HG02588 (cell line): ENCODE measurements at regions not wholly inside any gene's neighbourhood (a gene's known extent, or its start where the extent isn't known, plus 50 kb on each side); places are given as distances from the start of the nearest gene placed in this dataset.

Experiments used
- ATAC-seq: cut with Tn5 transposase; IDR thresholded peaks from one replicate; pipeline ENCODE4 v1.9.1; 2021; ENCODE audit warnings: mild to moderate bottlenecking, moderate library complexity; ENCODE audit not compliant: unreplicated experiment

DNA sequence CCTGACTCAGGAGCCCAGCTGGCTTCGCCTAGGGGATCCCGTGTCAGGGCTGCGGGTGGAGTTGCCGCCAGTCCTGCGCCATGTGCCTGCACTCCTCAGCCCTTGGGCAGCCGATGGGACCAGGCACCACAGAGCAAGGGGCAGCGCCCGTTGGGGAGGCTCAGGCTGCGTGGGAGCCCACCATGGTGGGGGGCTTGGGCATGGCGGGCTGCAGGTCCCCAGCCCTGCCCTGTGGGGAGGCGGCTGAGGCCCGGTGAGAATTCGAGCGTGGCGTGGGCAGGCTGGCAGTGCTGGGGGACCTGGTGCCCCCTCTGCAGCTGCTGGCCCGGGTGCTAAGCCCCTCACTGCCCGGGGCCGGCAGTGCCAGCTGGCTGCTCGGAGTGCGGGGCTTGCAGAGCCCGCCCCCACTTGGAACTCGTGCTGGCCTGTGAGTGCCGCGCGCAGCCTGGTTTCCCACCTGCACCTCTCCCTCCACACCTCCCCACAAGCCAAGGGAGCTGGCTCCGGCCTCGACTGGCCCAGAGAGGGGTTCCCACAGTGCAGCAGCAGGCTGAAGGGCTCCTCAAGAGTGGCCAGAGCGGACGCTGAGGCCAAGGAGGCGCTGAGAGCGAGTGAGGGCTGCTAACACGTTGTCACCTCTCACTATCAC is 135.1 kb upstream of the SEL1L start:
- ATAC-seq = no peak

DNA sequence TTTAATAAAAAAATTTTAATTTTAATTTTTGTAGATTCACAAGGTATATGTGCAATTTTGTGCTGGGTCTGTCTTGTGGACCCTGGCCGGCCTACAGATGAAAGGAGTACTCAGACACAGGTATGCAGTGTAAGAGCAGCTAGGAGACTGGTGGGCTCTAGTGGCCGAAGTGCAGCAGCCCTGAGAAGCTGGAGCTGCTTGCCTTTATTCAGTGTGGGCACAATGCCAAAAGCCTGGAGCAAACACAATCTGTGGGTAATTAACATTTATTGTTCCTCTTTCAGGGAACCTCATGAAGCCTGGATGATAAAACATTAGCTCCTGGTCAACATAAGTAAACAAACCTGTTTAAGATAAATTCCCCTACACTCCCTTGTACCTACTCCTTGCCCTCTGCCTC is 135.7 kb upstream of the SEL1L start:
- ATAC-seq = no peak

DNA sequence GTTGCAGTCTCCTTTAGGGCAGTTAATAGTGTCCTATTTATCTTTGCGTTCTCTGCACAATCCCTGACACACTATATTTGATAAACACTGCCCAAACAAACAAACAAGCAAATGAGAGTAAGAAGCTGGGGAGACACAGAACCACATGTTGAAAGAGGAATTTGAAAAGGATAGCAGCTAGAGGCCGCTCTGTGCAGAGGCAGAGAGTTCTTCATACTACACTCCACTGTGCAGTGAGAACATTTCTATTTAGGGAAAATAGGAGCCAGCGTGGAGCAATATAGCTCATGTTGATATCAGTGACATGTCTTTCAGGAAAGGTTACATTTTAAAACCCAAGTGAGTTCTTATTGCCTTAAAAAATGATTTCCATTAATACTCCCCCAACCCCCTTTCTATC is 140.3 kb upstream of the SEL1L start:
- no peak for ATAC-seq

DNA sequence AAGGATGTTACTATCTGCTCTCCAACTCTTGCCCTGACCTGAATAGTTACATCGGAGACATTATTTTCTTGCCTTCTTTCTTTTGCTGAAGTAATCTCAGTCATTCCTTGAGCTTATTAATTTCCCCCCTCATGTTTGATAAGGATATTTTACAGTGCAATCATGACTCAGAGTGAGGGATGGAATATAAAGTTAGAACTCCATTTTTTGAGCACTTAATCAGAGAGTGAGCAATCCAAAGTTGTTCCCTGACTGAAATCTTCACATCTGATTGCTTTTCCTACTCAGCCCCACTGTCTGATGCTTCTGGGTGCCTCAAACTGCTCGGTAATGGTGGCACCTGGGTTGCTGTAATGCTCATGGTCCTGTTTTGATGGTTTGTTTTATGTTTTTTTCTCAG is 142.7 kb upstream of the SEL1L start:
- ATAC-seq = no peak

DNA sequence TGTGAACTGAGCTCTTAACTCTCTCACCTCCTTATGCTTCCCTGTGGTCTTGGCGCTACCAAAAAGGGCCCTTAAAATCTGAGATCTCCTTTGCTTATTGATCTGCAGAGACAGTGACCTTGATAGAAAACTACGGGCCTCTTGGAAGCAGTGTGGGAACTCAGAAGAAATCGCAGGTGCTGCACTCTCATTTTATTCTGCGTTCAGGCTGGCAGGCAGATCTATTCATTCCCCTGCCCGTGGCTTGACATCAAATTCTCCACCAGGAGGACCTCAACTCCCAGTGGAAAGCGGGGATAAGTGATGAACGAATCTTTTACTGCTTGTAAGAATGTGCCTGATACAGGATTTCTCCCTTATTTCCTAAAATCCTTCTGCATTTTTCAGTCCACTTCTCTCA is 143.2 kb upstream of the SEL1L start:
- ATAC-seq = no peak

DNA sequence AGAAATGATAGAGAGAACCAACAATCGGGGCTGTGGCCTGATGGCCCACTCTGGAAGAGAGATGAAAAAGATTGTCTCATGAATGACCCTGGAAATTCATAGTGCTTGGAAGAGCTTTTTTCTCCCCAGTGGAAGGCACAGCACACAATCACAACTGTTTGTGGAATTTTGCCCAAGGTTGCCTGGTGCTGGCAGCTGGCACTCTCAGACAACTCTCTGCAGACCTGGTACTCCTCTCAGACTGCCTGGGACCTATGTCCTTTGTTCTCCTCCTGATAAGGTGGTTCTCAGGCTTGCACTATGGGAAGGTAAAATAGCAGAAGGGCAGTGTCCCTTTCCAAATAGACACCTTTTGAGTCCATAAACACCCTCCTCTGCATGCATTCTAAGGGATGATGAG is 144.1 kb upstream of the SEL1L start:
- ATAC-seq = no peak

DNA sequence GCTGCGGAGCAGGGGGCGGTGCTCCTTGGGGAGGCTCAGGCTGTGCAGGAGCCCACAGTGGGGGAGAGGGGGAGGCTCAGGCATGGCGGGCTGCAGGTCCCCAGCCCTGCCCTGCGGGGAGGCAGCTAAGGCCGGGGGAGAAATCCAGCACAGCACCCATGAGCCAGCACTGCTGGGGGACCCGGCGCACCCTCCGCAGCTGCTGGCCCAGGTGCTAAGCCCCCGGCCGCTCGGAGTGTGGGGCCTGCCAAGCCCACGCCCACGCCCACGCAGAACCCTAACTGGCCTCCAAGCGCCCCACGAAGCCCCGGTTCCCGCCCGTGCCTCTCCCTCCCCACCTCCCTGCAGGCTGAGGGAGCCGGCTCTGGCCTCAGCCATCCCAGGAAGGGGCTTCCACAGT is 145.6 kb upstream of the SEL1L start:
- ATAC-seq = no peak

DNA sequence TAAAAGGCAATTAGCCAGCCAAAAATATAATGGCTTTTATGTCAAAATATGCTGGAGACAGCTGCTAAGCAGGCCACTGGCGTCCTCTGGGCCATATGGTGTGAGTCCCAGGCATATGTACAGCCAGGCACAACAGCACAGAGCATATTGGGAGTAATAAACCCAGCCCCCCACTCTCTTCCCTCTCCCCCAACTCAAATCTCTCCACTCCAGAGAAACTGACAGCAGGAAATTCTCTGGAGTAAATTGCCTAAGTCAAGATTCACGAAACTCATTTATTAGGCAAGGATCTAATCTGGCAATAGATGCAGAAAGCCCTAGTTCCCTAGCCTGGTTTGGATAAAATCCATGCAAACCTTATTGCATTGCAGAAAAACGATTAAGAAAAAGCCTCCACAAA is 147.9 kb upstream of the SEL1L start:
- ATAC-seq = no peak

DNA sequence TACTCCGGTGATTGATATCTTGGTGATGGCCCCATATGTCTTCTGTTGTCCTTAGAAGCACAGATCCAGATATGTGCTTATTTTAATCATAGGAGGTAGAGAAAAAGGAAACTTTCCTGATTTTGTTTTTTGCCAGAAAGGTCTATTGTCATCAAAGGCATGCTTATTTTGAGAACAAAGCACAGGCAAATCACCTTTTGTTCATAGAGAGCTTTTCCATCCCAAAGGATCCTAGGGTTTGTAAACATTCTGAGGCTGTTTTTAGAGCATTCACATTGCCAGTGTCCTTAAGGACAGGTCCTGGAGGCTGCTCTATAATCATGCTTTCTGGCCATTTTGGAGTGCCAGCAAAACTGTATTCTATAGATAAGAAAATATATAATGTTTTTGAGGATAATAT is 148.5 kb upstream of the SEL1L start:
- ATAC-seq = no peak

DNA sequence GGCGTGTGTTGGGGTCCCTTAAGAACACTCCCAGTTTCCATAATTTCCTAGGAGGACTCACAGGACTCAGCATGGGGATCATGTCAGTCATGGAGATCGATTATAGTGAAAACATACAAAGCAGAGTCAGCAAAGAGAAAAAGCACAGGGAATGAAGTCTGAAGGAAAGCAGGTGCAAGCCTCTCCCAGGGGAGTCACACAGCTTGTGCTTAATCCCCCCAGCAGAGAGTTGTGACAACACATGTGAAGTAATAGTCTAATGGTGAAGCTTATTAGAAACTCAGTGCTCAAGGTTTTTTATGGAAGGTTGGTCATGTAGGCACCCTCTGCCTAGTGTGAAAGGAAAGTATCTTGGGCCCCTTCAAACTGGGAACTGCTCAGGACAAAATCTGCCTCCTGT is 149.0 kb upstream of the SEL1L start:
- no peak for ATAC-seq

DNA sequence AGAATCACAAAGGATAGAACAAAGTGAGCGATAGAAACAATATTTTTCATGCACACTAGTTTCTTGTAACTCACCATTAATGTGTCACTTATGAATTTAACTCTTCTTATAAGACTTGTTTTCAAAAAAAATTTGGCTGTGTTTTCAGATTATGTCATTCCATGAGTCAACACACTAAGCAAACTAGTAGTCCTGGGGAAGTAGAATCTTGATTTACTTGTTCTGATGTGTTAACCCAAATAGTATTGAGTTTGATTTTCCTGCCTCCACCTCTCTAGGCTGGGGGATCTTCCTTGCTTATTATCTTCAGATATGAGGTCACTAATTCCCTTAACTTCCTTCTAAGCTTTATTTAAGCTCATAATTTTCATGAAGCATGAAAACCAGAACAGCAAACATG is 151.0 kb upstream of the SEL1L start:
- no peak for ATAC-seq

DNA sequence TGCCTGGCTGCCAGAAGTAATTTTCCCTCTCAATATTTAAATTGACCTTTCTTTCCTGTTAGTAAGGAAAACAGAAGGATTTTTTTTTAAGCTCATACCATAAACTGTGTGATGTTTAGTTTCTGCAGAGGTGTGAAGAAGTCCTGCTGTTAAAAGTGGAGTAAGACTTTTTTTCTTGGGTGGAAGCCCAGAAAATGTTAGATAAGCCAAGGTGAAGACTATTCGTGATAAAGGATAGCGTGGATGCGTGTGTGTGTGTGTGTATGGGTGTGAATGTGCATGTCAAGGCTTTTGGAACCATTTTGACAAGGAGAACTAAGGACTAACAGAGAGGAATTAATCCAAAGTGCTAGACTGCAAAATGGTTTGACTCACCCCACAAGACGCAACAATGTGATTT is 152.9 kb upstream of the SEL1L start:
- no peak for ATAC-seq

DNA sequence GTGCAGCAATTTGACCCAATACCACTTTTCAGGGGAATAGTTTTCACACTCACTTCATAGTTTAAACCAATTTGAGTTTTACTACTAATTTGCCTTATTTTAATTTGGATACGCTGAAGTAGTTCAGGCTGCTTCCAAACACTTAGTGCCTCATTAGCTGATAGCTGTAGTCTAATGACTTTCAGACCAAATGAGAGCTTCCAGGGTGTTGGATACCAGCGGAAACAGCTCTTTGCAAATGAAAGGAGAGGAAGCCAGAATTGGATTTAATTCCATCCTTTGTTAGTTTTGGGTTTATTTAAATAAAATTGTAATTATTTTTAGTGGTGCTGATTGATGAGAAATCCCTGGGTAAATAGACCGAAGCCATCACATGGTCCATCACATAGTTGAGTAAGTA is 158.3 kb upstream of the SEL1L start:
- no peak for ATAC-seq

DNA sequence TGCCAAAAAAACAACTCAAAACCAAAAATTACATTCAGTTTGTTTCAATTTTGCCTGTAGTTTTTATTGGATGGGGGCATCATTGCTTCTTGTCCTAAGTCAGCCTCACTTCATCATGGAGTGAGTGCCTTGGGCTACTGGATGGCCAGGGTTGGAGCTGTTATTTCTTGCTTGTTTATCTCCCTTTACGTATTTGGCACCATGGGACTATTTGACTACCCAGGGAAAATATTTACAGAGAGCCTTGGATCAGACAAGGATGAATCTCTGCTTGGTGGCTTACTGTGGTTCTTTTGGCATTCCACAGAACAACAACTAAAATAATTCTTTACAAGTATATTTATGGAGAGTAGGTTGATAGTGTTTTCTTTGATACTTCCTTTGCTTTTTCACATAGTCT is 160.8 kb upstream of the SEL1L start:
- ATAC-seq = no peak

DNA sequence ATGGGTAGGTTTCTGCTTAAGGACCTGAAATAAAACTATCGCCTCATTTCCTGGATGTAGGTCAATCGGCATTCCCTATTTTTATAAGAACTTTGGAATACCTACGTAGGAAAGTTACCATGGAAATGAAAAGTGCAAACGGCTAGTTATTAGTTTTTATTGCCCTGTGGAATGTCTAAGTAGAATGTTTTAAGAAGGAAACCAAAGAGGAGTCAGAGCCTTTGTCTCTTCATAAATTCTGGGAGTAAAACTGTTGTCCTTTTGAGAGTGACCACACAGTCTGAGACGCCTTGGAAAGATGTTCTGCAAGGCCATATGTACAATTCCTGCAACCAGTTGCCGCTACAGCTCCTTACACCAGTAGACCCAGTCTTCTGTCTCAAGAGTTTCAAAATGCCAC is 176.0 kb upstream of the SEL1L start:
- no peak for ATAC-seq

DNA sequence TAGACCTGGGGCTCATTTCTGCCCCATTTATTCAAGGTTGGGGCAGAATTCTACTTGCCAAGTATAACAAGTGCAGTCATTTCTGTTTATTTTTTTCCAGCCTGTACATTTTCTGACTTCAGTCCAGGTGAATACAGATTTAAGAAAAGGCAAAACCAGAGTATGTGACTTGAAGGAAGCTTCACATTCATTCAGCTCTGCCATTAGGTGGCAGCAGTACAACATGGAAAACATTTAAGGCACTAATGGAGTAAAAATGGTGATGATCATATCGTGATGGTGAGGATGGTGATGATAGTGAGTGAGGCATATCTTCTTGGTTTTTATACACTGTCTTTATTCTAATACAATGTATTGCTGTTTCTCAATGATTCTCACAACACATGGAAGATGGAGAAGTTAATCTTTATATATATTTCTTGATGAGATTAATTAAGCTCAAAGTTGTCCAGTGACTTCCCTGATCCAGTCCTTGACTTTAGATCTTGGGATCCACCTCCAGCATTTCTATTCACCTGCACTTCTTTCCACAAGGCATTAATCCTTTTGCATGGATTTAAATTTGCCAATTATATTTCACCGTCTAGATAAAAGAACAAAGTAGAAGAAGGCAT is 176.7 kb upstream of the SEL1L start:
- ATAC-seq = no peak

DNA sequence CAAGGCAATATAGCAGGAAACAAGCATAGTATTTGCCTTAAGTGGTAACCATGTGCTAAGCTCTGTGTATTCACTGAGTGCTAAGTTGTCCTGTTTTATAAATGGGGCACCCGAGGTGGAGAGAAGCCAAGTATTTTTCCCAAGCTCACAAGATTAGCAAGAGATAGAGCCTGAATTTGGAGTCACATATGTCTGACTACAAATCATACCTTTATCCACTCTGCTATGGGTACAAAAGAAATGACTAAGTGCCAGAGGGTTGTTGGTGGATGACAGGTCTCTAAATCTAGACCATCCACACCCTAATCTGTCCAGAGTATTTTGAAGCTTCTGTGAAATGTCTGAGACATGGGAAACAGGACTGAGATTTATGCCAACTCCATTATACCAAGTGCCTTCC is 182.1 kb upstream of the SEL1L start:
- ATAC-seq = no peak

DNA sequence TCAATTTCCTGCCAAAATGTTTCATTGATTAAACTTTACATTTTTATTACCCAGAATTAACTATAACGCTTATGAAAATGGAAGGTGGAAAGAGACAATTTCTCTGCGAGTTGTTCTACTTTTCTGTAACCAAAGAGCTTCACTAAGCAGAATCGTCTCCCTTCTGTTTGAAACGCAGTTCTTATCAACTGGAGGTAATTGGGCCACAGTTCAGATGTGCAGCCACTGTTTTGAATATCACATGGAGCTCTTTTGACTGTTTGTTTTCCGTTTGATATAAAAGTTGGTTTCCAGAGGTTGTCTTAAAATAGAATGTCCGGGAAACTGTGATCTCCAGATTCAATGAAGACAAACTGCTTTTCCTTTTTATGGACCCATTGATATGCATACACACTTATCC is 183.3 kb upstream of the SEL1L start:
- ATAC-seq = no peak

DNA sequence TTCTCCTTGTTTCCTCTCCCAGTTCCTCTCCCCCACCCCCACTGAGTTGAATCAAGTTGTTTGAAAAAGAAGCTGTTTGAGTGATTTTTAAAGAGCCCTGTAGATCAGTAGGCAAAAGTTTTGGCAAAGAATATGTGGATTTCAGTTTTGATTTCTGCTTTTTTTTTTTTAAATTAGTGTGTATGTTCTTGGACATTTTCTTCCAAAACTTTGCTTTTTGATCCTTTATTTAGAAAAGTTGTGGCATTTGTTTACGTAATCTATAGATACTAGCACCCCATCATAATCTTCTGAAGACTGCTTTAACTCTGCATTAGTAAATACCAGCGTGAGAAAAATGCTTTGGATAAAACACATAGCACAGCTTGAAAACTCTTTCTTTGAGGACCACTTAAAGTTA is 190.3 kb upstream of the SEL1L start:
- no peak for ATAC-seq

DNA sequence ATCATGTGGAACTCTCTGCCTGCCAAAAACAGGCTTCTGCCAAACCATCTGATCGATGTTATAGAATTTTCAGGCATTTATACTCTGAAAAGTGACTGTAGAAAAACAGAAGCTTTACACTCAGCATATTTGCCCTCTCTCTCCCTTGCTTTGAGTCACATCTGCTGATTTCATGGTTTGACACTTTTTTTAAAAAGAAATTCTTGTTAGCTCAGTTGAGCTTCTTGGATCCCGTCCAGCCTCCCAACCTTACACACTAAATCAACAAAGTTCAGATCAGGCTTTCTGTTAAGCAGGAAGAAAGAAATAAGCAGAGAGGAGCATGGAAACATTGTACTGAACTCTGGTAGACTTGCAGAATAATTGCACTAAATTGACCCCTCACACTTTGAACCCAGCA is 193.6 kb upstream of the SEL1L start:
- no peak for ATAC-seq

DNA sequence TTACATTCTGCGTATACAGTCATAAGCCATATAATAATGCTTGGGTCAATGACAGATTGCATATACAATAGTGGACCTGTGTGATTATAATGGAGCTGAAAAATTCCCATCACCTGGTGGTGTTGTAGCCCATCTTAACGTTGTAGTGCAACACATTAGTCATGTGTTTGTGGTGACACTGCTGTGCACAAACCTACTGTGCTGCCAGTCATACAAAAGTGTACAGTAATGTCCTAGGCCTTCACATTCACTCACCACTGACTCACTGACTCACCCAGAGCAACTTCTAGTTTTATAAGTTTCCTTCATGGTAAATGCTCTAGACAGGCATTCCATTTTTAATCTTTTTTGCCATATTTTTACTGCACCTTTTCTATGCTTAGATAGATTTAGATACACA is 194.8 kb upstream of the SEL1L start:
- ATAC-seq = no peak

DNA sequence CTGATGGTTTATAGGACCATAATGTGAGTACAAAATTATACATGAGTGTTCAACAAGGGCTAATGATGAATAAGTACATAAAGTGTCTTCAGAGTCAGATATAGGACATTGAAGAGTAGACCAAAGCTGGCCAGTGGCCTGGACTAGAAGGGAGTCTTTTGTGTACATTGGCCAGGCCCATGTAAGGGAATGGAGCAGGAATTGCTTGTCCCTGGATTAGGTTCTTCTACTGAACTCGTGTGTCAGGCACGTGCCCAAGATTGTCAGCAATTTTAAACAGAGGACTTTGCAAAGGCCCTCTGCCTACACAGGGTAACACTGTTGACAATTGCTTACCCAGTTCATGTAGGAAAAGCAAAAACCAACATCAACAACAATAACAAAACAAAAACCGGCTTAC is 196.0 kb upstream of the SEL1L start:
- no peak for ATAC-seq

DNA sequence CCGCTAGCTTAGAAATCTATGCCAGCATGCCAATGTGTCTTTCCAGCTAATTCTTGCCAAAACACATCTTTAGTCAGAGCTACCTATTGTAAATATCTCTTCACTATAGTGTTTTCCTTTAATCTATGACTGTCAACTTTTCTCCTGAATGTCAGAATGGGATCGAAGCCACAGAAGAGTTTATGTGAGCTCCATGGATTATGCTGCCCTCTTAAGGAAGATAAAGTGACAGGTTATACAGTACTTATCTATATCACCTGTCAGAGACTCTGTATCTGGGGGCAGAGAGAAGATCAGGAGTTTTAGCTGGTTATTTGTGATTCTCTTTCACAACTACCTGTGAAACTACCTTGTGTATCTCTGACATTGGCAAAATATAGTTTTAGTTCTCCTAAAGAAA is 204.3 kb upstream of the SEL1L start:
- ATAC-seq = no peak
